ENCODE measurements at regions not wholly inside any gene's neighbourhood (a gene's known extent, or its start where the extent isn't known, plus 50 kb on each side); places are given as distances from the start of the nearest gene placed in this dataset.

DNA sequence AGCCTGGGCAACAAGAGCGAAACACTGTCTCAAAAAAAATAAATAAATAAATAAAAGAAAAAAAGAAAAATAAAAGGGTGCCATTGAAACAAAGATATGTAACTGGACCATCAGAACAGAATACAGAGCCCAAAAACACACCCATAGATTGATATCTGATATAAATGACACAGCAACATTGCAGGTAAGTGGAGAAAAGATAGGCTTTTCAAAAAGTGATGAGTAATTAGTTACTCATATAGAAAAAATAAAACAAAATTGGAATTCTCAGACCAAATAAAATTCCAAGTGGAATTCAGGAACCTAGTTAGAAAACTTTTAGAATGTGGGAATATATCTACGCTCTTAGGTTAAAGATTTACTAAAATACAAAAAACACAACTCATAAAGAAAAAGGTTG lies 60.6 kb upstream of the CHD6 start:
- H3K4me3 ChIP-seq: no peak overlapping the region
- H3K79me2 ChIP-seq (ENCODE audit: insufficient read depth): no peaks in the 10 kb centered on the region
- peaks cover 14% of the 10 kb centered on the region; the same call in 1 of the 2 replicates for H3K27me3 ChIP-seq (replicated peaks; ENCODE audit: insufficient read depth)
- no peak overlapping the region for H3K4me2 ChIP-seq (ENCODE audit: unreplicated experiment)
- in situ Hi-C loops (cut with MboI): no loop called here
- TF ChIP-seq EZH2phosphoT487 (IDR thresholded peaks at IDR 0.05; ENCODE audit: insufficient read depth, low read depth): no peak
- no peak for TF ChIP-seq EZH2 (IDR thresholded peaks at IDR 0.05; ENCODE audit: insufficient read depth, poor library complexity, severe bottlenecking)
- H3K27ac ChIP-seq: no peak overlapping the region
- no peak for DNase-seq
- H3K36me3 ChIP-seq (ENCODE audit: low read depth): no peaks in the 10 kb centered on the region
- 83 to 85% methylated on average over 2 of the region's 2 CpGs for WGBS, 2 experiments (ENCODE audit: low coverage in 1 of 2, low lambda C conversion rate in 2 of 2, missing lambda C conversion rate in 2 of 2)
- no peaks in the 10 kb centered on the region for H3K9me2 ChIP-seq (ENCODE audit: insufficient read depth)
- no peaks in the 10 kb centered on the region for H3K4me1 ChIP-seq (ENCODE audit: insufficient read depth)
- no peaks in the 10 kb centered on the region for H3F3A ChIP-seq (ENCODE audit: insufficient read depth)
- no peak overlapping the region for H3K9ac ChIP-seq
- no peaks in the 10 kb centered on the region for H4K20me1 ChIP-seq (ENCODE audit: insufficient read depth)
- no peak overlapping the region for H2AFZ ChIP-seq
- H3K9me3 ChIP-seq (ENCODE audit: low read depth): no peaks in the 10 kb centered on the region

GRCh38 chr20:41672282-41672681 lies 54.1 kb upstream of the CHD6 start:
- Histone ChIP-seq H3F3A (ENCODE audit: insufficient read depth) (no peaks in the 10 kb centered on the region), H3K27me3 (replicated peaks; ENCODE audit: insufficient read depth) (0 out of 2 replicates have a peak, but pooled peaks cover 5% of the 10 kb centered on the region), H3K4me3 (no peak overlapping the region), H3K9ac (no peak overlapping the region), H3K27ac (no peak overlapping the region), H4K20me1 (ENCODE audit: insufficient read depth) (no peaks in the 10 kb centered on the region), H3K9me2 (ENCODE audit: insufficient read depth) (no peaks in the 10 kb centered on the region), H3K4me1 (ENCODE audit: insufficient read depth) (no peaks in the 10 kb centered on the region), H3K4me2 (ENCODE audit: unreplicated experiment) (no peak overlapping the region), H3K79me2 (ENCODE audit: insufficient read depth) (no peaks in the 10 kb centered on the region), H3K9me3 (ENCODE audit: low read depth) (no peaks in the 10 kb centered on the region), H3K36me3 (ENCODE audit: low read depth) (no peaks in the 10 kb centered on the region), H2AFZ (no peak overlapping the region)
- 82 to 88% methylated on average over 3 of the region's 3 CpGs for WGBS, 2 experiments (ENCODE audit: low coverage in 1 of 2, low lambda C conversion rate in 2 of 2, missing lambda C conversion rate in 2 of 2)
- TF ChIP-seq EZH2phosphoT487 (IDR thresholded peaks at IDR 0.05; ENCODE audit: insufficient read depth, low read depth): no peak
- TF ChIP-seq EZH2 (IDR thresholded peaks at IDR 0.05; ENCODE audit: insufficient read depth, poor library complexity, severe bottlenecking): no peak
- DNase-seq: no peak
- in situ Hi-C loops (cut with MboI): no loop called here

- Histone ChIP-seq H3K9me2 (ENCODE audit: insufficient read depth) (no peaks in the 10 kb centered on the region), H3F3A (ENCODE audit: insufficient read depth) (no peaks in the 10 kb centered on the region), H3K4me1 (ENCODE audit: insufficient read depth) (no peaks in the 10 kb centered on the region), H3K4me3 (no peak overlapping the region), H3K27me3 (replicated peaks; ENCODE audit: insufficient read depth) (no peaks in the 10 kb centered on the region), H3K9me3 (ENCODE audit: low read depth) (no peaks in the 10 kb centered on the region), H4K20me1 (ENCODE audit: insufficient read depth) (no peaks in the 10 kb centered on the region), H3K9ac (no peak overlapping the region), H3K27ac (no peak overlapping the region), H2AFZ (no peak overlapping the region), H3K4me2 (ENCODE audit: unreplicated experiment) (no peak overlapping the region), H3K79me2 (ENCODE audit: insufficient read depth) (no peaks in the 10 kb centered on the region), H3K36me3 (ENCODE audit: low read depth) (no peaks in the 10 kb centered on the region)
- DNase-seq: no peak
- TF ChIP-seq EZH2 (IDR thresholded peaks at IDR 0.05; ENCODE audit: insufficient read depth, poor library complexity, severe bottlenecking) (no peak), EZH2phosphoT487 (IDR thresholded peaks at IDR 0.05; ENCODE audit: insufficient read depth, low read depth) (no peak)
- in situ Hi-C loops (cut with MboI): no loop called here
- 37 to 41% methylated on average over 6 of the region's 6 CpGs for WGBS, 2 experiments (ENCODE audit: low coverage in 1 of 2, low lambda C conversion rate in 2 of 2, missing lambda C conversion rate in 2 of 2)
These were observed 53.0 kb upstream of the CHD6 start for GRCh38 chr20:41671143-41671542.

DNA sequence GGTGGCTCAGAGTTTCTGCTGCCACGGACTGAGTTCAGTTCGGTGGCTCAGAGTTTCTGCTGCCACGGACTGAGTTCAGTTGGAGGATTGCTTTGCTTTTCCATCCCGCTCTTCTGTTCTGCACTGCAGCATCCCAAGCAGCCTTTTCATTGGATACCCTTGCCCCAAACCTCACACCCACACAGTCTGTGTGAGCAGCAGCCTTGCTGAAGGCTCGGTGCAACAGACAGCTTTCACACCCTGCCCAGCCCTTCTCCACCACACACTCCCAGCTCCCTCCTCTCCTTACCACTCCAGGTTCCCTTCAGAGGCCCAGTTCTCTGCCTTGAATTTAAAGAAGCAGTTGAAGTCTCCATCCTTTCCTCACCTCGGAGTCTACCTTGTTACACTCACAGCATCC lies 52.5 kb upstream of the CHD6 start:
- no peaks in the 10 kb centered on the region for H3K36me3 ChIP-seq (ENCODE audit: low read depth)
- no peaks in the 10 kb centered on the region for H3K79me2 ChIP-seq (ENCODE audit: insufficient read depth)
- no peak overlapping the region for H3K4me3 ChIP-seq
- in situ Hi-C loops (cut with MboI): no loop called here
- no peak overlapping the region for H2AFZ ChIP-seq
- H3K4me1 ChIP-seq (ENCODE audit: insufficient read depth): no peaks in the 10 kb centered on the region
- H3K27me3 ChIP-seq (replicated peaks; ENCODE audit: insufficient read depth): no peaks in the 10 kb centered on the region
- no peaks in the 10 kb centered on the region for H3K9me3 ChIP-seq (ENCODE audit: low read depth)
- DNase-seq: no peak
- TF ChIP-seq EZH2 (IDR thresholded peaks at IDR 0.05; ENCODE audit: insufficient read depth, poor library complexity, severe bottlenecking) (no peak), EZH2phosphoT487 (IDR thresholded peaks at IDR 0.05; ENCODE audit: insufficient read depth, low read depth) (no peak)
- no peak overlapping the region for H3K9ac ChIP-seq
- no peaks in the 10 kb centered on the region for H3F3A ChIP-seq (ENCODE audit: insufficient read depth)
- 30 to 34% methylated on average over 3 to 6 of the region's 6 CpGs for WGBS, 2 experiments (ENCODE audit: low coverage in 1 of 2, low lambda C conversion rate in 2 of 2, missing lambda C conversion rate in 2 of 2)
- no peak overlapping the region for H3K4me2 ChIP-seq (ENCODE audit: unreplicated experiment)
- no peaks in the 10 kb centered on the region for H4K20me1 ChIP-seq (ENCODE audit: insufficient read depth)
- no peaks in the 10 kb centered on the region for H3K9me2 ChIP-seq (ENCODE audit: insufficient read depth)
- no peak overlapping the region for H3K27ac ChIP-seq

DNA sequence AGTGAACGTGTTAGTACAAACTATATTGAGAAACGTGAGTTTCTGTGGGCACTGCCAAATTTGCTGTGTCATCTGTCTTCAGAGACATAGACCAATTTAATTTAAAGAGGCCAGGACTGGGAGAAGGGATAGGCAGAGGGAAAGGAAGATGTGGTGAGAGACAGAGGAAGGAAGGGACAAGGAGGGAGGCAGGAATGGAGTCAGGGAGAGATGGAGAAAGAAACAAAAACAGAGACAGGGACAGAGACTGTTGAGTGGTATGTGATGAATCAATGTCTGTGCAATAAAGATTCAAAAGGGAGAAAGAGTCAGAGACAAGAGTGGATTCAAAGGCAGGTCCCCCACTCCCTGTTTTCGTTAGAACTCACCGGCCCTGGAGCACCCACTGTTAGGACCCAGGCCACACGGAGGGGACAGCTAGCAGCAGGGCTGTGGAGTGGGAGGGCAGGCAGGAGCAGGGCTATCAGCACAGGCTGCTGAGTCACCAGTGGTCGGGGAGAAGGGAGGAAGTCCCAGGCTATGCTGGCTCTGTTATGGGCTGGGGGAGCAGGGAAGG lies 51.6 kb upstream of the CHD6 start:
- DNase-seq: peak; percentile 3
- no peaks in the 10 kb centered on the region for H3K79me2 ChIP-seq (ENCODE audit: insufficient read depth)
- no peak for TF ChIP-seq EZH2phosphoT487 (IDR thresholded peaks at IDR 0.05; ENCODE audit: insufficient read depth, low read depth)
- TF ChIP-seq EZH2 (IDR thresholded peaks at IDR 0.05; ENCODE audit: insufficient read depth, poor library complexity, severe bottlenecking): no peak

More for the DNA sequence above, 51.6 kb upstream of the CHD6 start:
- H3F3A ChIP-seq (ENCODE audit: insufficient read depth): no peaks in the 10 kb centered on the region
- H2AFZ ChIP-seq: no peak overlapping the region
- in situ Hi-C loops (cut with MboI): no loop called here
- H3K27ac ChIP-seq: no peak overlapping the region
- no peaks in the 10 kb centered on the region for H3K36me3 ChIP-seq (ENCODE audit: low read depth)
- H3K9ac ChIP-seq: no peak overlapping the region
- no peaks in the 10 kb centered on the region for H4K20me1 ChIP-seq (ENCODE audit: insufficient read depth)
- H3K9me2 ChIP-seq (ENCODE audit: insufficient read depth): no peaks in the 10 kb centered on the region
- 28 to 42% methylated on average over 6 of the region's 6 CpGs for WGBS, 2 experiments (ENCODE audit: low coverage in 1 of 2, low lambda C conversion rate in 2 of 2, missing lambda C conversion rate in 2 of 2)
- H3K4me1 ChIP-seq (ENCODE audit: insufficient read depth): no peaks in the 10 kb centered on the region
- H3K9me3 ChIP-seq (ENCODE audit: low read depth): no peaks in the 10 kb centered on the region
- H3K27me3 ChIP-seq (replicated peaks; ENCODE audit: insufficient read depth): no peaks in the 10 kb centered on the region
- H3K4me3 ChIP-seq: no peak overlapping the region
- H3K4me2 ChIP-seq (ENCODE audit: unreplicated experiment): no peak overlapping the region
